ENCODE measurements at regions not wholly inside any gene's neighbourhood (a gene's known extent, or its start where the extent isn't known, plus 50 kb on each side); places are given as distances from the start of the nearest gene placed in this dataset.

DNA sequence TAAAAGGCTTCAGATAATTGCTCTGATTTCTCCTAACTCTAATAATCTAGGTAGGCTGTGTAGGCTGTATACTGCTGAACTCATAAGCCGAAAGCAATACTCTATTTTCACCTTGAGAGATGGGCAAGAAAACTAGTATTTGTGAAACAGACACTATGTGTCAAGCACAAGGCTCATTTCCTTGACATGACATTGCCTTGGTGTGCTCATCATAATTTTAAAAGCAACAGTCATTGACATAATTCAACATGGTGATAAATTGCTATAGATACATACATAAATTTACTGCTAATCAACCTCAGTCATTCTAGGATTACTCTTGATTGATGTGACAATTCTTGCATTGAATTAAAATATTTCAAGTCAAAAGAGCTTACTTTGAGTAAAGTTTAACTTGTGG, 304.7 kb downstream of the CNTN3 start:
- no peak overlapping the region for H3K4me3 ChIP-seq (ENCODE audit: low read length)
- DNase-seq (ENCODE audit: low read depth) = no peak
- TF ChIP-seq CTCF (conservative IDR thresholded peaks at IDR 0.05; ENCODE audit: low read depth, low read length) = no peak

DNA sequence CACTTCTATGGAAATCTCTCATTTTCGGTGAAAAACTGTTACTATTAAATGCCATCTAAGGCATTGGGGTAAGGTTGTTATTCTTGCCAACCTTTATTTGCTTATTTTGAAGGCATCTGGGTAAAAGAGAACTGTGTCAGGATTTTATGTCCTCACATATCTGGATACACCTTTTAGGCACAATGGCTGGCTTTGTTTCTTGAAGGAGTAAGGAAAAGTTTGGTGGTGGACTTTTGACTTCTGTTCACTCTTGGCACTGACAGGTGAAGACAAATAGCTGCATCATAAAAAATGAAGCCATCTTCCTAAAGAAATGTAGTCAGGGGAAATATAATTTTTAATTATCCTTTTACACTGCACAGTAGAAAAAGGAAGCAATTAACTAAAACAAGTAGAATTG, 310.0 kb downstream of the CNTN3 start:
- DNase-seq (ENCODE audit: low read depth) = no peak
- H3K4me3 ChIP-seq (ENCODE audit: low read length) = no peak overlapping the region
- no peak for TF ChIP-seq CTCF (conservative IDR thresholded peaks at IDR 0.05; ENCODE audit: low read depth, low read length)

GRCh38 chr3:74303711-74304110, 310.7 kb downstream of the CNTN3 start:
- DNase-seq (ENCODE audit: low read depth) = no peak
- TF ChIP-seq CTCF (conservative IDR thresholded peaks at IDR 0.05; ENCODE audit: low read depth, low read length) = no peak
- H3K4me3 ChIP-seq (ENCODE audit: low read length) = no peak overlapping the region

- no peak for DNase-seq (ENCODE audit: low read depth)
- H3K4me3 ChIP-seq (ENCODE audit: low read length) = no peak overlapping the region
- no peak for TF ChIP-seq CTCF (conservative IDR thresholded peaks at IDR 0.05; ENCODE audit: low read depth, low read length)
Measured at GRCh38 chr3:74302969-74303368, 311.5 kb downstream of the CNTN3 start.

- no peak for DNase-seq (ENCODE audit: low read depth)
- no peak overlapping the region for H3K4me3 ChIP-seq (ENCODE audit: low read length)
- no peak for TF ChIP-seq CTCF (conservative IDR thresholded peaks at IDR 0.05; ENCODE audit: low read depth, low read length)
Measured at GRCh38 chr3:74302281-74302680, 312.2 kb downstream of the CNTN3 start.

GRCh38 chr3:74301056-74301455, 313.4 kb downstream of the CNTN3 start:
- H3K4me3 ChIP-seq (ENCODE audit: low read length) = no peak overlapping the region
- TF ChIP-seq CTCF (conservative IDR thresholded peaks at IDR 0.05; ENCODE audit: low read depth, low read length) = no peak
- DNase-seq (ENCODE audit: low read depth) = no peak

- no peak for DNase-seq (ENCODE audit: low read depth)
- H3K4me3 ChIP-seq (ENCODE audit: low read length) = no peak overlapping the region
- no peak for TF ChIP-seq CTCF (conservative IDR thresholded peaks at IDR 0.05; ENCODE audit: low read depth, low read length)
Measured at GRCh38 chr3:74295479-74295878, 319.0 kb downstream of the CNTN3 start.
